ENCODE measurements at regions not wholly inside any gene's neighbourhood (a gene's known extent, or its start where the extent isn't known, plus 50 kb on each side); places are given as distances from the start of the nearest gene placed in this dataset.

GRCh38 chr11:112523477-112523876, 262.8 kb upstream of the PLET1 start:
- TF ChIP-seq RFX5 (IDR thresholded peaks at IDR 0.05; ENCODE audit: low read depth, low read length) (no peak), CTCF (conservative IDR thresholded peaks at IDR 0.05; ENCODE audit: low read depth, low read length) (no peak), POLR2A (IDR thresholded peaks at IDR 0.05; ENCODE audit: low read depth, low read length) (no peak), MXI1 (IDR thresholded peaks at IDR 0.05; ENCODE audit: borderline replicate concordance, low read depth, low read length) (no peak), ELK1 (IDR thresholded peaks at IDR 0.05; ENCODE audit: borderline replicate concordance, low read depth, low read length) (no peak), USF2 (IDR thresholded peaks at IDR 0.05; ENCODE audit: low read depth, low read length) (no peak), CEBPB (IDR thresholded peaks at IDR 0.05; ENCODE audit: low read depth, low read length) (no peak)
